Activated T-helper 17 cell treated with anti-CD3 and anti-CD28 coated beads, Interleukin-2, amount 50 U/mL, for 72 hours (primary cell): ENCODE measurements at regions not wholly inside any gene's neighbourhood (a gene's known extent, or its start where the extent isn't known, plus 50 kb on each side); places are given as distances from the start of the nearest gene placed in this dataset.
"Not testable (repeated sequence)": the region's sequence is repeated elsewhere in the genome, so short reads cannot be mapped to it uniquely, and the experiment has no call there.

ENCODE experiments used
- ATAC-seq: fragments of 150-1000 bp; cut with Tn5 transposase; replicated peaks from 2 replicates; pipeline ENCODE4 v1.10.0; 2021; ENCODE audit warnings: mild to moderate bottlenecking, moderate library complexity
- H3K27ac Mint-ChIP-seq: one replicate; pipeline ENCODE4 v1.8.0; 2022; ENCODE audit warnings: mixed read lengths
- H3K27me3 Mint-ChIP-seq: one replicate; pipeline ENCODE4 v1.8.0; 2022; ENCODE audit warnings: mixed read lengths
- H3K36me3 Mint-ChIP-seq: one replicate; pipeline ENCODE4 v1.8.0; 2022; ENCODE audit warnings: low read depth, mild to moderate bottlenecking, mixed read lengths
- H3K4me1 Mint-ChIP-seq: one replicate; pipeline ENCODE4 v1.8.0; 2022; ENCODE audit warnings: mixed read lengths
- H3K4me3 Mint-ChIP-seq: one replicate; pipeline ENCODE4 v1.8.0; 2022; ENCODE audit warnings: mild to moderate bottlenecking, mixed read lengths
- H3K9me3 Mint-ChIP-seq: one replicate; pipeline ENCODE4 v1.8.0; 2022; ENCODE audit warnings: mixed read lengths

GRCh38 chr6:29227235-29227634 is 56.5 kb downstream of the OR2J2 start:
- ATAC-seq = no peak
- Mint-ChIP-seq H3K9me3 (no peaks in the 10 kb centered on the region), H3K27me3 (peaks cover 59% of the 10 kb centered on the region), H3K4me3 (no peak overlapping the region), H3K36me3 (no peaks in the 10 kb centered on the region), H3K4me1 (no peaks in the 10 kb centered on the region), H3K27ac (no peak overlapping the region)

DNA sequence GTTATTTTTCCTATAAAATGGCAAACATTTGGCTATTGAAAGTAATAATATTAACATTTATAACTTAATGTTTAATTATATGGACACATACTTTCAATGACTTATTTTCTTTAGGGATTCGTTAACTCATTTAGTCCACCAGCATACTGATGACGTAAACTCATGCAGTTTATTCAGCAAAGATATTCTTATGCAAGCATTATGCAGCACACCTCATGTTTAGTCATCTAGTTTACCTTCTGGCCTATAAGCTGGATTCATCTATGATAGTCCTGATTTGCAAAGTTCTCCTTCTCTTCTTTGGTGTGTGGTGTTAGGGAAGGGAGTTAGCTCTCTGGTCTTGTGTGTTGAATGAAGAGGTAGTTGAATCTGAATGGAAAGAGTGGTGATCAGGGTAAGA is 60.0 kb downstream of the OR2J2 start:
- Mint-ChIP-seq H3K27ac (no peak overlapping the region), H3K36me3 (no peaks in the 10 kb centered on the region)
- no peak for ATAC-seq

GRCh38 chr6:29232725-29233124 is 62.0 kb downstream of the OR2J2 start:
- no peaks in the 10 kb centered on the region for H3K9me3 Mint-ChIP-seq
- ATAC-seq = no peak
- H3K27me3 Mint-ChIP-seq = peaks cover 29% of the 10 kb centered on the region
- no peaks in the 10 kb centered on the region for H3K4me1 Mint-ChIP-seq
- no peak overlapping the region for H3K4me3 Mint-ChIP-seq
- no peak overlapping the region for H3K27ac Mint-ChIP-seq
- no peaks in the 10 kb centered on the region for H3K36me3 Mint-ChIP-seq

More for the DNA sequence above, 60.0 kb downstream of the OR2J2 start:
- no peak overlapping the region for H3K4me3 Mint-ChIP-seq
- H3K27me3 Mint-ChIP-seq = peaks cover 42% of the 10 kb centered on the region
- no peaks in the 10 kb centered on the region for H3K9me3 Mint-ChIP-seq
- no peaks in the 10 kb centered on the region for H3K4me1 Mint-ChIP-seq

GRCh38 chr6:29236060-29236459 is 65.4 kb downstream of the OR2J2 start:
- Mint-ChIP-seq H3K36me3 (no peaks in the 10 kb centered on the region), H3K27ac (no peak overlapping the region), H3K4me3 (no peak overlapping the region), H3K27me3 (peaks cover 15% of the 10 kb centered on the region), H3K9me3 (no peaks in the 10 kb centered on the region), H3K4me1 (no peaks in the 10 kb centered on the region)
- ATAC-seq = no peak

DNA sequence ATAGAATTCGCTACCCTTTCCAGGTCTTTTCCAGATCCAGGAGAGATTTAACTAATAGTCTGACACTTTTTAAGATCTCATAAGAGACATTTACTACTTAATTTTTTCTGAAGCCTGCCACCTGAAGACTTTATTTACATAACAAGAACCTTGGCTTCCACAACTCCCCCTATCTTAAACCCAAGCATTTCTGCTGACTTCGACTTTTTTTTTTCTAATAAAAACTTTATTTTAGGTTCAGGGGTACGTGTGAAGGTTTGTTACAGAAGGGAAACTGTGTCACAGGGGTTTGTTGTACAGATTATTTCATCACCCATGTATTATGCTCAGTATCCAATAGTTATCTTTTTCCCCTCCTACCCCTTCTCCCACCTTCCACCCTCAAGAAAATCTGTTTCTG is 64.9 kb upstream of the OR14J1 start:
- H3K4me1 Mint-ChIP-seq = no peaks in the 10 kb centered on the region
- H3K27me3 Mint-ChIP-seq = peaks cover 15% of the 10 kb centered on the region
- H3K9me3 Mint-ChIP-seq = no peaks in the 10 kb centered on the region
- H3K4me3 Mint-ChIP-seq = no peak overlapping the region
- ATAC-seq = no peak
- no peak overlapping the region for H3K27ac Mint-ChIP-seq
- H3K36me3 Mint-ChIP-seq = no peaks in the 10 kb centered on the region

GRCh38 chr6:29243044-29243443 is 58.5 kb upstream of the OR14J1 start:
- H3K27ac Mint-ChIP-seq, ATAC-seq: not testable (repeated sequence)
- peaks cover 27% of the 10 kb centered on the region for H3K9me3 Mint-ChIP-seq

More at GRCh38 chr6:29243044-29243443, 58.5 kb upstream of the OR14J1 start:
- H3K4me1 Mint-ChIP-seq, H3K4me3 Mint-ChIP-seq, H3K36me3 Mint-ChIP-seq: not testable (repeated sequence)
- peaks cover 49% of the 10 kb centered on the region for H3K27me3 Mint-ChIP-seq
